Mesendoderm (in vitro differentiated cells): ENCODE measurements at regions not wholly inside any gene's neighbourhood (a gene's known extent, or its start where the extent isn't known, plus 50 kb on each side); places are given as distances from the start of the nearest gene placed in this dataset.

ENCODE experiments used
- DNase-seq: peaks from one replicate; pipeline ENCODE4 v3.0.0; 2013
- H2AK5ac ChIP-seq: 2 replicates; pipeline ENCODE4 v1.6.1; 2013; ENCODE audit warnings: low read length, inconsistent platforms
- H2BK120ac ChIP-seq: 2 replicates; pipeline ENCODE4 v1.6.1; 2013; ENCODE audit warnings: low read depth, mild to moderate bottlenecking, low read length, moderate library complexity, mixed read lengths
- H2BK15ac ChIP-seq: replicated peaks from 2 replicates; pipeline ENCODE4 v1.6.1; 2013; ENCODE audit warnings: low read depth, mild to moderate bottlenecking, moderate library complexity
- H2BK5ac ChIP-seq: 2 replicates; pipeline ENCODE4 v1.6.1; 2013; ENCODE audit warnings: low read length, inconsistent platforms
- H3K18ac ChIP-seq: 2 replicates; pipeline ENCODE4 v1.6.1; 2013; ENCODE audit warnings: mild to moderate bottlenecking, low read length, mixed read lengths
- H3K23ac ChIP-seq: one replicate; pipeline ENCODE4 v1.6.1; 2013; ENCODE audit warnings: low read length
- H3K27ac ChIP-seq: 2 replicates; pipeline ENCODE4 v1.5.1; 2013; ENCODE audit warnings: low read depth, mild to moderate bottlenecking, inconsistent platforms, low read length, moderate library complexity
- H3K27me3 ChIP-seq: 2 replicates; pipeline ENCODE4 v1.6.1; 2013; ENCODE audit warnings: low read length, control low read depth, mild to moderate bottlenecking, inconsistent platforms; ENCODE audit not compliant: insufficient read depth, poor library complexity
- H3K36me3 ChIP-seq: 2 replicates; pipeline ENCODE4 v1.6.1; 2013; ENCODE audit warnings: low read length, inconsistent platforms; ENCODE audit not compliant: control insufficient read depth, insufficient read depth
- H3K4ac ChIP-seq: one replicate; pipeline ENCODE4 v1.6.1; 2013; ENCODE audit warnings: low read depth, mild to moderate bottlenecking, low read length, moderate library complexity
- H3K4me1 ChIP-seq: 2 replicates; pipeline ENCODE4 v1.6.1; 2013; ENCODE audit warnings: low read depth, low read length, inconsistent platforms; ENCODE audit not compliant: control insufficient read depth
- H3K4me2 ChIP-seq: 2 replicates; pipeline ENCODE4 v1.6.1; 2013; ENCODE audit warnings: low read length
- H3K4me3 ChIP-seq: 2 replicates; pipeline ENCODE4 v1.5.1; 2013; ENCODE audit warnings: mild to moderate bottlenecking, low read length
- H3K56ac ChIP-seq: one replicate; pipeline ENCODE4 v1.6.1; 2013; ENCODE audit warnings: low read length
- H3K79me1 ChIP-seq: 2 replicates; pipeline ENCODE4 v1.6.1; 2013; ENCODE audit warnings: low read length, inconsistent platforms
- H3K79me2 ChIP-seq: 2 replicates; pipeline ENCODE4 v1.6.1; 2013; ENCODE audit warnings: mild to moderate bottlenecking, low read length; ENCODE audit not compliant: control insufficient read depth, insufficient read depth
- H3K9ac ChIP-seq: 2 replicates; pipeline ENCODE4 v1.6.1; 2013; ENCODE audit warnings: low read length, inconsistent platforms
- H4K5ac ChIP-seq: one replicate; pipeline ENCODE4 v1.6.1; 2013; ENCODE audit warnings: low read length
- H4K8ac ChIP-seq: one replicate; pipeline ENCODE4 v1.6.1; 2013; ENCODE audit warnings: low read depth, mild to moderate bottlenecking, control low read depth, low read length, moderate library complexity
- WGBS: extraction: QIAGEN DNeasy Blood & Tissue Kit; methylation state at CpG from one replicate; pipeline ENCODE4 v1.1.7; 2013; ENCODE audit warnings: low lambda C conversion rate, missing lambda C conversion rate; ENCODE audit not compliant: insufficient coverage; ENCODE audit errors: extremely low coverage; 5-methylcytosine and 5-hydroxymethylcytosine counted together

DNA sequence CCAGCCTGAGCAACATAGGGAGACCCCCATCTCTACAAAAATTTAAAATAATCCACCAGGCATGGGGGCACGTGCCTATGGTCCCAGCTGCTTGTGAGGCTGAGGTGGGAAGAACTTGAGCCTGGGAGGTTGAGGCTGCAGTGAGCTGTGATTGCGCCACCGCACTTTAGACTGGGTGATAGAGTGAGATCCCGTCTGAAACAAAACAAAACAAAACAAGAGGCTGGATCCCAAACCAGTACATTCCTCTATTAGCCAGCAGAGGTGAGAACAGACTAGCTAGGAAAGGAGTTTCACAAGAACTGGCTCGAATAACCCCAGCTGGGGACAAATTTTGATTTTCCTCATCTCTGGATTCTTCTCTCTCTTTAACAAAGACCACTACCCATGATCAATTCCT is 366.7 kb upstream of the ZFHX3 start:
- Histone ChIP-seq H3K4me1 (no peaks in the 10 kb centered on the region), H3K4ac (no peak overlapping the region), H3K79me1 (no peaks in the 10 kb centered on the region), H3K36me3 (no peaks in the 10 kb centered on the region), H3K9ac (no peak overlapping the region), H3K23ac (no peak overlapping the region), H2BK5ac (no peak overlapping the region), H3K18ac (no peak overlapping the region), H4K8ac (no peak overlapping the region), H3K79me2 (no peaks in the 10 kb centered on the region), H3K4me3 (no peak overlapping the region), H2AK5ac (no peak overlapping the region), H2BK15ac (no peak overlapping the region), H3K4me2 (no peak overlapping the region), H3K56ac (no peak overlapping the region), H2BK120ac (no peak overlapping the region), H3K27me3 (no peaks in the 10 kb centered on the region), H4K5ac (no peak overlapping the region), H3K27ac (no peak overlapping the region)
- DNase-seq = no peak
- no CpG with 5 or more reads among the region's 5 CpGs for WGBS

DNA sequence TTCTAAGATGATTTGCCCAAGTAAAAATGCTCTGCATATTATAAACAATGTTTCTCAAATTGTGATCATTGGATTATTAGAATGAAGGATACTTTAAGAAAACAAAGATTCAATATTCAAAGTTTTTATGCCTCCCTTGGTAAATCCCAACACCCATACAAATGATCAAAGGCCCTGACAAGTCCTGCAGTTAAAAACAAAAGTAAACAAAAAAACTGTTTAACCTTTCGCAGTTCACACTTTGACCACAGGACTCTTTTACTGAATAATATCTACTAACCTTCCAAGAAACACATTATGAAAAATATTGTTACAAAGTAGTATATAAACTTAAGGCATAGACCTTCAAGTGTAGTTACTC is 365.9 kb upstream of the ZFHX3 start:
- no peak overlapping the region for H2BK5ac ChIP-seq
- H3K9ac ChIP-seq = no peak overlapping the region
- DNase-seq = no peak
- H3K79me1 ChIP-seq = no peaks in the 10 kb centered on the region
- H3K18ac ChIP-seq = no peak overlapping the region
- no CpG with 5 or more reads among the region's 1 CpG for WGBS
- H4K5ac ChIP-seq = no peak overlapping the region
- H3K56ac ChIP-seq = no peak overlapping the region
- no peak overlapping the region for H3K4me3 ChIP-seq
- no peak overlapping the region for H2BK15ac ChIP-seq
- H3K27ac ChIP-seq = no peak overlapping the region
- H3K4ac ChIP-seq = no peak overlapping the region
- H2AK5ac ChIP-seq = no peak overlapping the region
- no peaks in the 10 kb centered on the region for H3K79me2 ChIP-seq
- no peaks in the 10 kb centered on the region for H3K36me3 ChIP-seq
- no peaks in the 10 kb centered on the region for H3K4me1 ChIP-seq
- no peak overlapping the region for H3K4me2 ChIP-seq
- no peak overlapping the region for H4K8ac ChIP-seq
- H2BK120ac ChIP-seq = no peak overlapping the region
- no peak overlapping the region for H3K23ac ChIP-seq
- H3K27me3 ChIP-seq = no peaks in the 10 kb centered on the region

DNA sequence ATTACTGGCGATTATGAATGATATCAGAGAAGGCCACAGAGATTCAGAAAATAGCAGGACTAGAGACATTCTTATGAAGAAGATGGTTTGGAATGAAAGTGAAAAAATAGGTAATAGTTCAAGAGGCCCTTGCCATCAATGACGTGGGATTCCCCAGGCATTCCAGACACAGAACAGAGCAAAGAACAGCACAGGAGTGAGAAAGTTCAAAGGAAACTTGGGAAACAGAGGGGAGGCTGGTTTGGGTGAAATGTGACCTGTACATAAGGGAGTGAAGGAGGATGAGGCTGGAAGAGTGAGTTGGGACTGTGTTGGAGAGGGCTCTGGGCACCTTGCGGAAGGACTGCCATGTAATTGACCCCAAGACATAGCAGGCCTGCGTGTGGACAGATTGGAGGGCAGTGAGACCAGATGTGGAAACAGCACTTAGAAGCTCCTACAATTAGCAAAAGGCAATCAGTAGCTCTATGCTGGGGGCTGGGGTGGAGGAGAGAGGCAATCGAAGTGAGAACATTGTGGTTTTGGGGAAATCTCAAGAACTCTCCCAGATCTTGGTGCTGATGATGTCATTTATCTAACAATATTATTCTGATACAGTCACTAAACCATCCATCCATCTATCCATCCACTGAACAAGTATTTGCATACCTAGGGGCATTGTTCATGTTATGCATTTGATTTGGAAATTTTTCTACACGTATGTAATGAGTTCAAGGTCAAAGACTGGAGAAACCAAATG is 365.3 kb upstream of the ZFHX3 start:
- no peak overlapping the region for H3K4me2 ChIP-seq
- no peaks in the 10 kb centered on the region for H3K4me1 ChIP-seq
- no peak overlapping the region for H4K5ac ChIP-seq
- H3K18ac ChIP-seq = no peak overlapping the region
- no peak for DNase-seq
- H3K23ac ChIP-seq = no peak overlapping the region
- H3K27me3 ChIP-seq = no peaks in the 10 kb centered on the region
- no peaks in the 10 kb centered on the region for H3K79me1 ChIP-seq
- no peaks in the 10 kb centered on the region for H3K36me3 ChIP-seq
- H3K9ac ChIP-seq = no peak overlapping the region
- H2BK15ac ChIP-seq = no peak overlapping the region
- no peak overlapping the region for H3K56ac ChIP-seq
- H2AK5ac ChIP-seq = no peak overlapping the region
- no peaks in the 10 kb centered on the region for H3K79me2 ChIP-seq
- H4K8ac ChIP-seq = no peak overlapping the region
- H2BK5ac ChIP-seq = no peak overlapping the region
- no CpG with 5 or more reads among the region's 6 CpGs for WGBS
- H2BK120ac ChIP-seq = no peak overlapping the region
- H3K27ac ChIP-seq = no peak overlapping the region
- no peak overlapping the region for H3K4ac ChIP-seq
- no peak overlapping the region for H3K4me3 ChIP-seq

DNA sequence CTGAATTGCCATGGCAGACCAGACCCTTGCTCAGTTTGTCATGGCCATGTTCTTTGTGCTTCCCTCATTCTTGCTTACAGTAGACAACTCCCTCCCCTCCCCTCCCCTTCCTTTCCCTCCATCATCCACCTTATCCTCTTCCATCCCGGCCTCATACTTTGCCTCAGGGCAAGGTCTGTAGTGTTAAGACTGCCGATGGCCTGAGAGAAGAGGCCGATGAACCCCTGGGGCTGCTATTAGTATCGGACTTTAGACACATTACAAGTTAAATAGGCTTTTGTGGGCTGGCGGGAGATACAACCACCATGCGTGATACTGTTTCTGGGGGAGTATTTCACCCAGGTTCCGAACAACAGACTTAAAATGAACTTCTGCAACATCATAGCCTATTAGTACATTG is 364.5 kb upstream of the ZFHX3 start:
- no CpG with 5 or more reads among the region's 7 CpGs for WGBS
- no peak overlapping the region for H3K4me2 ChIP-seq
- no peak overlapping the region for H3K9ac ChIP-seq

DNA sequence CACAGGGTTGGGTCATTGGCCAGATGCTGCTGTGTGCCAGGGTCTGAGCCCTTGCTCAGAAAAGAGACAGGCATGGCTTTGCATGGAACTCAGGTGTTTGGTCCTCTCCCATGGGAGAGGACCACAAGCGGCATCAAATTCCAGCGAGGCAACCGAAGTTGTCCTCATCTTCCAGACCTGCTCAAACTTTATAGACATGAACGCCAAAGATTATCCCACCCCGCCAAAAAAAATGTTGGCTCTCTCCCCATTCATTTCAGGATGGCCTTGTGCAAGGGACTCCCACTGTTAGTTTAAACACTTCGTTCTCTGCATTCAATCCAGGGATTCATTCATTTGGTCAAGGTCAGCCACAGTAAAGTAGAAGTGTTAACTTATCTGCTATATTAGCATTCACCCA is 360.8 kb upstream of the ZFHX3 start:
- Histone ChIP-seq H2AK5ac (no peak overlapping the region), H3K79me1 (no peaks in the 10 kb centered on the region), H3K27me3 (no peaks in the 10 kb centered on the region), H3K4me3 (no peak overlapping the region), H3K23ac (no peak overlapping the region), H4K5ac (no peak overlapping the region), H3K4me2 (no peak overlapping the region), H3K36me3 (no peaks in the 10 kb centered on the region), H3K4me1 (no peaks in the 10 kb centered on the region), H3K18ac (no peak overlapping the region), H2BK120ac (no peak overlapping the region), H3K9ac (no peak overlapping the region), H3K79me2 (no peaks in the 10 kb centered on the region), H3K27ac (no peak overlapping the region), H2BK5ac (no peak overlapping the region), H3K4ac (no peak overlapping the region), H3K56ac (no peak overlapping the region), H4K8ac (no peak overlapping the region), H2BK15ac (no peak overlapping the region)
- no CpG with 5 or more reads among the region's 6 CpGs for WGBS
- DNase-seq = no peak

More for the DNA sequence above, 364.5 kb upstream of the ZFHX3 start:
- Histone ChIP-seq H3K79me2 (no peaks in the 10 kb centered on the region), H3K36me3 (no peaks in the 10 kb centered on the region), H3K56ac (no peak overlapping the region), H3K79me1 (no peaks in the 10 kb centered on the region), H3K4me3 (no peak overlapping the region), H2BK120ac (no peak overlapping the region), H2BK5ac (no peak overlapping the region), H3K27me3 (no peaks in the 10 kb centered on the region), H4K8ac (no peak overlapping the region), H4K5ac (no peak overlapping the region), H3K4ac (no peak overlapping the region), H3K23ac (no peak overlapping the region), H3K27ac (no peak overlapping the region), H2AK5ac (no peak overlapping the region), H2BK15ac (no peak overlapping the region), H3K18ac (no peak overlapping the region), H3K4me1 (no peaks in the 10 kb centered on the region)
- no peak for DNase-seq

DNA sequence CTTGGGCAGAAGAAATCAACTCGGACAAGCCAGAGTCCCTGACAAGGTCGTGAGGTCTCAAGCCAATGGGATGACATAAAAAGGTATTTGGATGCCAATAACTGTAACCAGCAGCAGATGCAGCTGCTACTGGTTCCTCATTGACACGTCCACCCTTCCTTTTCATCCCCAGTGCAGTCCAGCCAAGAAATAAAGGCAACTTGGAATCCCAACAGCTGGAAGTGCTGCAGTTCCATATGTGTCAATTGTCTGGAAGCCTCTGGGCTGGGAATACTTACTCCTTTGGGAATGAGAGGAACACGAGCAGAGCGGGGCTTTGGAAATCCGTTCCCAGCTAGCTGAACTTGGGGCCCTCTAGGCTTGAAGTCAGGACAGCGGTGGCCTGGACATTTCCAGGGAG is 360.4 kb upstream of the ZFHX3 start:
- Histone ChIP-seq H3K9ac (no peak overlapping the region), H3K27me3 (no peaks in the 10 kb centered on the region), H3K4ac (no peak overlapping the region), H3K56ac (no peak overlapping the region), H2BK120ac (no peak overlapping the region), H3K79me1 (no peaks in the 10 kb centered on the region), H3K4me2 (no peak overlapping the region), H2BK5ac (no peak overlapping the region), H3K18ac (no peak overlapping the region), H2BK15ac (no peak overlapping the region), H4K8ac (no peak overlapping the region), H3K23ac (no peak overlapping the region), H3K79me2 (no peaks in the 10 kb centered on the region), H3K36me3 (no peaks in the 10 kb centered on the region), H3K4me1 (no peaks in the 10 kb centered on the region), H2AK5ac (no peak overlapping the region), H4K5ac (no peak overlapping the region), H3K4me3 (no peak overlapping the region), H3K27ac (no peak overlapping the region)
- WGBS = no CpG with 5 or more reads among the region's 7 CpGs
- no peak for DNase-seq
